ENCODE measurements at regions not wholly inside any gene's neighbourhood (a gene's known extent, or its start where the extent isn't known, plus 50 kb on each side); places are given as distances from the start of the nearest gene placed in this dataset.
"Not testable (repeated sequence)": the region's sequence is repeated elsewhere in the genome, so short reads cannot be mapped to it uniquely, and the experiment has no call there.

GRCh38 chrY:18631610-18632009 is 85.1 kb downstream of the HSFY1 start:
- H3K27ac ChIP-seq (ENCODE audit: insufficient read depth, low read length); H3K9ac ChIP-seq (ENCODE audit: insufficient read depth, low read length); H3K4me3 ChIP-seq (replicated peaks in 1 of 4; ENCODE audit: control extremely low read depth in 1 of 4, insufficient read depth in 1 of 4, low read depth in 3 of 4, low read length in 4 of 4); H3K4me1 ChIP-seq (ENCODE audit: control insufficient read depth, extremely low read depth, insufficient read depth, low read length); H2AFZ ChIP-seq (ENCODE audit: low read length); H4K20me1 ChIP-seq (ENCODE audit: control insufficient read depth, extremely low read depth, insufficient read depth, low read length); H3K27me3 ChIP-seq (ENCODE audit: control insufficient read depth, insufficient read depth, low read length); H3K36me3 ChIP-seq (ENCODE audit: control insufficient read depth, insufficient read depth, low read length); H3K9me3 ChIP-seq (ENCODE audit: control insufficient read depth, insufficient read depth, low read depth, low read length); H3K79me2 ChIP-seq (ENCODE audit: control insufficient read depth, insufficient read depth, low read length); H3K4me2 ChIP-seq (ENCODE audit: extremely low read depth, insufficient read depth, low read length); DNase-seq (ENCODE audit: low read depth in 2 of 2): not testable (repeated sequence)

- no peaks in the 10 kb centered on the region for H3K4me1 ChIP-seq (ENCODE audit: control insufficient read depth, extremely low read depth, insufficient read depth, low read length)
Observed at GRCh38 chrY:18650746-18651145, 104.2 kb downstream of the HSFY1 start.

GRCh38 chrY:18664559-18664958 is 109.0 kb downstream of the HSFY2 start:
- Histone ChIP-seq H3K4me2 (ENCODE audit: extremely low read depth, insufficient read depth, low read length) (no peak overlapping the region), H3K27me3 (ENCODE audit: control insufficient read depth, insufficient read depth, low read length) (no peaks in the 10 kb centered on the region), H2AFZ (ENCODE audit: low read length) (no peak overlapping the region), H3K27ac (ENCODE audit: insufficient read depth, low read length) (no peak overlapping the region), H4K20me1 (ENCODE audit: control insufficient read depth, extremely low read depth, insufficient read depth, low read length) (no peaks in the 10 kb centered on the region), H3K4me3 (replicated peaks in 1 of 4; ENCODE audit: control extremely low read depth in 1 of 4, insufficient read depth in 1 of 4, low read depth in 3 of 4, low read length in 4 of 4) (no peak overlapping the region), H3K9me3 (ENCODE audit: control insufficient read depth, insufficient read depth, low read depth, low read length) (no peaks in the 10 kb centered on the region), H3K4me1 (ENCODE audit: control insufficient read depth, extremely low read depth, insufficient read depth, low read length) (no peaks in the 10 kb centered on the region), H3K9ac (ENCODE audit: insufficient read depth, low read length) (no peak overlapping the region), H3K36me3 (ENCODE audit: control insufficient read depth, insufficient read depth, low read length) (no peaks in the 10 kb centered on the region), H3K79me2 (ENCODE audit: control insufficient read depth, insufficient read depth, low read length) (no peaks in the 10 kb centered on the region)
- TF ChIP-seq CTCF (conservative IDR thresholded peaks at IDR 0.05 in 1 of 2, IDR thresholded peaks at IDR 0.05 in 1 of 2; ENCODE audit: low read depth in 1 of 2, low read length in 2 of 2) (no peak), EZH2 (IDR thresholded peaks at IDR 0.05; ENCODE audit: low read length, missing control alignments) (no peak)
- no peak for DNase-seq (ENCODE audit: low read depth in 2 of 2)

More at GRCh38 chrY:18650746-18651145, 104.2 kb downstream of the HSFY1 start:
- Histone ChIP-seq H3K4me3 (replicated peaks in 1 of 4; ENCODE audit: control extremely low read depth in 1 of 4, insufficient read depth in 1 of 4, low read depth in 3 of 4, low read length in 4 of 4) (no peak overlapping the region), H3K79me2 (ENCODE audit: control insufficient read depth, insufficient read depth, low read length) (no peaks in the 10 kb centered on the region), H3K9me3 (ENCODE audit: control insufficient read depth, insufficient read depth, low read depth, low read length) (no peaks in the 10 kb centered on the region), H4K20me1 (ENCODE audit: control insufficient read depth, extremely low read depth, insufficient read depth, low read length) (no peaks in the 10 kb centered on the region), H3K27ac (ENCODE audit: insufficient read depth, low read length) (no peak overlapping the region), H3K27me3 (ENCODE audit: control insufficient read depth, insufficient read depth, low read length) (no peaks in the 10 kb centered on the region), H3K36me3 (ENCODE audit: control insufficient read depth, insufficient read depth, low read length) (no peaks in the 10 kb centered on the region), H3K4me2 (ENCODE audit: extremely low read depth, insufficient read depth, low read length) (no peak overlapping the region), H3K9ac (ENCODE audit: insufficient read depth, low read length) (no peak overlapping the region), H2AFZ (ENCODE audit: low read length) (no peak overlapping the region)
- TF ChIP-seq CTCF (conservative IDR thresholded peaks at IDR 0.05 in 1 of 2, IDR thresholded peaks at IDR 0.05 in 1 of 2; ENCODE audit: low read depth in 1 of 2, low read length in 2 of 2) (no peak), EZH2 (IDR thresholded peaks at IDR 0.05; ENCODE audit: low read length, missing control alignments) (no peak)
- DNase-seq (ENCODE audit: low read depth in 2 of 2) = no peak
